GM19395 (cell line): ENCODE measurements at regions not wholly inside any gene's neighbourhood (a gene's known extent, or its start where the extent isn't known, plus 50 kb on each side); places are given as distances from the start of the nearest gene placed in this dataset.

Experiments
- ATAC-seq: cut with Tn5 transposase; IDR thresholded peaks from one replicate; pipeline ENCODE4 v1.9.1; 2021; ENCODE audit warnings: mild to moderate bottlenecking, moderate library complexity; ENCODE audit not compliant: unreplicated experiment

- ATAC-seq = no peak
Observed at GRCh38 chr3:111311126-111311525, 230.9 kb upstream of the CD96 start.

- peak; percentile 93 for ATAC-seq
Observed at GRCh38 chr3:111311709-111312235, 230.2 kb upstream of the CD96 start.

- ATAC-seq = no peak
Observed at GRCh38 chr3:111314181-111314873, 227.7 kb upstream of the CD96 start.

- ATAC-seq = no peak
Observed at GRCh38 chr3:111314898-111315297, 227.1 kb upstream of the CD96 start.

GRCh38 chr3:111315930-111316587 lies 225.9 kb upstream of the CD96 start:
- ATAC-seq = no peak

- ATAC-seq = no peak
Observed at GRCh38 chr3:111318289-111318688, 223.7 kb upstream of the CD96 start.

- no peak for ATAC-seq
Observed at GRCh38 chr3:111319598-111319997, 222.4 kb upstream of the CD96 start.

GRCh38 chr3:111321786-111322185 lies 220.2 kb upstream of the CD96 start:
- ATAC-seq = no peak

- ATAC-seq = no peak
Observed at GRCh38 chr3:111323019-111323418, 219.0 kb upstream of the CD96 start.

GRCh38 chr3:111324151-111324550 lies 217.8 kb upstream of the CD96 start:
- no peak for ATAC-seq

- peak; percentile 66 for ATAC-seq
Observed at GRCh38 chr3:111324645-111325044, 217.4 kb upstream of the CD96 start.

- ATAC-seq = peak; percentile 11
Observed at GRCh38 chr3:111325160-111325718, 216.8 kb upstream of the CD96 start.

GRCh38 chr3:111326144-111326995 lies 215.6 kb upstream of the CD96 start:
- peak; percentile 35 for ATAC-seq

- ATAC-seq = no peak
Observed at GRCh38 chr3:111331306-111331705, 210.7 kb upstream of the CD96 start.

- ATAC-seq = no peak
Observed at GRCh38 chr3:111331912-111332311, 210.1 kb upstream of the CD96 start.

- ATAC-seq = no peak
Observed at GRCh38 chr3:111332488-111333080, 209.4 kb upstream of the CD96 start.

- no peak for ATAC-seq
Observed at GRCh38 chr3:111333642-111334041, 208.4 kb upstream of the CD96 start.

GRCh38 chr3:111335512-111336303 lies 206.3 kb upstream of the CD96 start:
- ATAC-seq = peak; percentile 59

- no peak for ATAC-seq
Observed at GRCh38 chr3:111336511-111336910, 205.5 kb upstream of the CD96 start.
